Body of pancreas (tissue), 4 donors: ENCODE measurements at regions not wholly inside any gene's neighbourhood (a gene's known extent, or its start where the extent isn't known, plus 50 kb on each side); places are given as distances from the start of the nearest gene placed in this dataset.

Source experiments
- CTCF ChIP-seq, 7 experiments: fragments of 450-650 bp in 4 of 7; fragments of 200-600 bp in 3 of 7; sonication (generic) in 3 of 7; IDR thresholded peaks; one replicate each; pipeline ENCODE4 v1.5.1; 2016 to 2019; ENCODE audit warnings: antibody characterized with exemption in 7 of 7
- POLR2A ChIP-seq, 3 donors: fragments of 450-650 bp; IDR thresholded peaks; one replicate each; pipeline ENCODE4 v1.6.1; 2016; ENCODE audit warnings: antibody characterized with exemption in 3 of 3, mild to moderate bottlenecking in 2 of 3

GRCh38 chr5:93008502-93009207, 572.4 kb downstream of the NR2F1-AS1 start:
- TF ChIP-seq CTCF (IDR thresholded peaks at IDR 0.05): no peak
- no peak for TF ChIP-seq POLR2A (IDR thresholded peaks at IDR 0.05)
